ENCODE measurements at regions not wholly inside any gene's neighbourhood (a gene's known extent, or its start where the extent isn't known, plus 50 kb on each side); places are given as distances from the start of the nearest gene placed in this dataset.

GRCh38 chr6:119922814-119923213 lies 573.3 kb upstream of the MAN1A1 start:
- intact Hi-C loops (cut with DNase I), result no loop called here
- Histone ChIP-seq H3K27me3 (no peaks in the 10 kb centered on the region), H3K4me1 (no peaks in the 10 kb centered on the region)

GRCh38 chr6:119921491-119922010 lies 572.0 kb upstream of the MAN1A1 start:
- FAIRE-seq, result no peak
- H3K9me3 ChIP-seq, result peaks cover 0 to 5% (median 0%) of the 10 kb centered on the region in 4 donors
- no peaks in the 10 kb centered on the region for H3K27me3 ChIP-seq
- no peak for DNase-seq
- H3K27ac ChIP-seq, result no peak overlapping the region
- intact Hi-C loops (cut with DNase I), result no loop called here
- no peaks in the 10 kb centered on the region for H3K4me1 ChIP-seq
- TF ChIP-seq CTCF (IDR thresholded peaks at IDR 0.05), result no peak
- no peak for ATAC-seq
- H3K36me3 ChIP-seq, result no peaks in the 10 kb centered on the region
- no peak overlapping the region for H3K4me3 ChIP-seq

More at GRCh38 chr6:119922814-119923213, 573.3 kb upstream of the MAN1A1 start:
- FAIRE-seq, result no peak
- Histone ChIP-seq H3K27ac (no peak overlapping the region), H3K4me3 (no peak overlapping the region), H3K9me3 (peaks cover 0 to 5% (median 0%) of the 10 kb centered on the region in 4 donors), H3K36me3 (no peaks in the 10 kb centered on the region)
- WGBS, 2 donors, result 69 to 86% methylated on average over 2 of the region's 2 CpGs
- no peak for TF ChIP-seq CTCF (IDR thresholded peaks at IDR 0.05)
- no peak for ATAC-seq
- no peak for DNase-seq

GRCh38 chr6:119917186-119917585 lies 567.6 kb upstream of the MAN1A1 start:
- Histone ChIP-seq H3K9me3 (peaks cover 0 to 5% (median 0%) of the 10 kb centered on the region in 4 donors), H3K27me3 (no peaks in the 10 kb centered on the region), H3K27ac (no peak overlapping the region), H3K4me1 (no peaks in the 10 kb centered on the region), H3K4me3 (no peak overlapping the region), H3K36me3 (no peaks in the 10 kb centered on the region)
- FAIRE-seq (no peak), DNase-seq (no peak), ATAC-seq (no peak)
- no peak for TF ChIP-seq CTCF (IDR thresholded peaks at IDR 0.05)
- intact Hi-C loops (cut with DNase I), result no loop called here
- WGBS, 2 donors, result 85 to 95% methylated on average over 1 of the region's 1 CpG

GRCh38 chr6:119915971-119916370 lies 566.4 kb upstream of the MAN1A1 start:
- no peak for TF ChIP-seq CTCF (IDR thresholded peaks at IDR 0.05)
- H3K4me1 ChIP-seq, result no peaks in the 10 kb centered on the region
- FAIRE-seq (no peak), ATAC-seq (no peak), DNase-seq (no peak)
- intact Hi-C loops (cut with DNase I), result no loop called here
- no peaks in the 10 kb centered on the region for H3K27me3 ChIP-seq
- no peak overlapping the region for H3K27ac ChIP-seq
- H3K4me3 ChIP-seq, result no peak overlapping the region
- no peaks in the 10 kb centered on the region for H3K36me3 ChIP-seq
- peaks cover 0 to 5% (median 0%) of the 10 kb centered on the region in 4 donors for H3K9me3 ChIP-seq
- 70 to 89% methylated on average over 2 of the region's 2 CpGs for WGBS, 2 donors

- FAIRE-seq, result no peak
- intact Hi-C loops (cut with DNase I), result no loop called here
- no peak overlapping the region for H3K27ac ChIP-seq
Observed at GRCh38 chr6:119908157-119908556, 558.6 kb upstream of the MAN1A1 start.

More at GRCh38 chr6:119908157-119908556, 558.6 kb upstream of the MAN1A1 start:
- H3K9me3 ChIP-seq, result no peaks in the 10 kb centered on the region
- DNase-seq (no peak), ATAC-seq (no peak)
- H3K27me3 ChIP-seq, result no peaks in the 10 kb centered on the region
- TF ChIP-seq CTCF (IDR thresholded peaks at IDR 0.05), result no peak
- no peaks in the 10 kb centered on the region for H3K4me1 ChIP-seq
- no peak overlapping the region for H3K4me3 ChIP-seq
- 72% methylated on average over 3 of the region's 3 CpGs for WGBS, 2 donors
- H3K36me3 ChIP-seq, result no peaks in the 10 kb centered on the region
